WI38 (cell line): ENCODE measurements at regions not wholly inside any gene's neighbourhood (a gene's known extent, or its start where the extent isn't known, plus 50 kb on each side); places are given as distances from the start of the nearest gene placed in this dataset.

Experiments used
- H3K4me3 ChIP-seq: 2 replicates; pipeline ENCODE4 v1.5.1; 2011; ENCODE audit warnings: low read depth, mild to moderate bottlenecking, control low read depth, low read length
- CTCF ChIP-seq: IDR thresholded peaks from 2 replicates; pipeline ENCODE4 v1.5.1; 2012; ENCODE audit warnings: low read depth, mild to moderate bottlenecking, control low read depth, low read length

- H3K4me3 ChIP-seq: no peak overlapping the region
- TF ChIP-seq CTCF: no peak
Measured at GRCh38 chr3:181823716-181824115, 112.0 kb downstream of the SOX2 start.

GRCh38 chr3:181824961-181825360 lies 113.2 kb downstream of the SOX2 start:
- H3K4me3 ChIP-seq: no peak overlapping the region
- TF ChIP-seq CTCF: no peak

- TF ChIP-seq CTCF: no peak
- H3K4me3 ChIP-seq: no peak overlapping the region
Measured at GRCh38 chr3:181839039-181839915, 127.6 kb downstream of the SOX2 start.

GRCh38 chr3:181839916-181840297 lies 128.2 kb downstream of the SOX2 start:
- no peak for TF ChIP-seq CTCF
- H3K4me3 ChIP-seq: no peak overlapping the region

GRCh38 chr3:181844211-181844610 lies 132.5 kb downstream of the SOX2 start:
- no peak for TF ChIP-seq CTCF
- no peak overlapping the region for H3K4me3 ChIP-seq

- TF ChIP-seq CTCF: no peak
- no peak overlapping the region for H3K4me3 ChIP-seq
Measured at GRCh38 chr3:181847276-181847675, 135.6 kb downstream of the SOX2 start.

- no peak for TF ChIP-seq CTCF
- H3K4me3 ChIP-seq: no peak overlapping the region
Measured at GRCh38 chr3:181851063-181851462, 139.3 kb downstream of the SOX2 start.
